Endothelial cell of umbilical vein (primary cell): ENCODE measurements at regions not wholly inside any gene's neighbourhood (a gene's known extent, or its start where the extent isn't known, plus 50 kb on each side); places are given as distances from the start of the nearest gene placed in this dataset.

Source experiments
- BruUV-seq: library from RNA; stranded (reverse); fragments of 400-500 nt; replicated peaks from 2 replicates; lab custom pipeline; 2021; lab: Mats Ljungman, UMichigan
- CTCF ChIA-PET: fragments of 300-600, 350-600 bp; sonication (Branson Sonifier 250); formaldehyde crosslinking; loops from one replicate; lab custom pipeline; 2021; ENCODE audit warnings: antibody characterized with exemption, inconsistent platforms; lab: Charles Lee
- POLR2A ChIA-PET: fragments of 300-600, 350-600 bp; sonication (Branson Sonifier 250); formaldehyde crosslinking; loops from one replicate; lab custom pipeline; 2021; ENCODE audit warnings: antibody characterized with exemption, inconsistent platforms; lab: Charles Lee
- DNase-seq: peaks from one replicate; pipeline ENCODE4 v3.0.0-alpha.2; 2011; ENCODE audit warnings: low read depth, low spot score
- FAIRE-seq: peaks from 2 replicates; lab custom pipeline; 2011; peaks lifted over from hg19 to GRCh38; lab: Jason Lieb, UNC
- H2AFZ ChIP-seq: 2 replicates; pipeline ENCODE4 v1.6.0; 2012; ENCODE audit warnings: low read depth, low read length, control low read depth, inconsistent platforms
- H3K27ac ChIP-seq: 2 replicates; pipeline ENCODE4 v1.5.1; 2011; ENCODE audit warnings: low read depth, mild to moderate bottlenecking, control low read depth, low read length, moderate library complexity; ENCODE audit not compliant: insufficient read depth
- H3K27me3 ChIP-seq, 2 experiments: 2 replicates each; pipeline versions ENCODE4 v1.6.0 to v1.6.1; 2011; ENCODE audit warnings: low read length in 2 of 2, mixed read lengths in 1 of 2; ENCODE audit not compliant: control insufficient read depth in 2 of 2, insufficient read depth in 2 of 2
- H3K36me3 ChIP-seq, 2 experiments: 2 replicates in 1 of 2; 3 replicates in 1 of 2; pipeline ENCODE4 v1.5.1; 2011; ENCODE audit warnings: low read length in 2 of 2, mild to moderate bottlenecking in 1 of 2, moderate library complexity in 1 of 2; ENCODE audit not compliant: control insufficient read depth in 2 of 2, insufficient read depth in 2 of 2; ENCODE audit errors: extremely low read depth in 1 of 2
- H3K4me1 ChIP-seq: 3 replicates; pipeline ENCODE4 v1.5.1; 2011; ENCODE audit warnings: mild to moderate bottlenecking, low read length; ENCODE audit not compliant: control insufficient read depth, insufficient read depth; ENCODE audit errors: extremely low read depth
- H3K4me2 ChIP-seq: 2 replicates; pipeline ENCODE4 v1.6.1; 2011; ENCODE audit warnings: low read length, control low read depth, mixed read lengths; ENCODE audit not compliant: insufficient read depth
- H3K4me3 ChIP-seq, 3 experiments: fragments of 200-600 bp in 1 of 3; sonication (generic), shearing (Covaris generic) in 1 of 3; replicated peaks in 1 of 3; 2 replicates each; pipeline ENCODE4 v1.5.1; 2011 to 2016; ENCODE audit warnings: control low read depth in 3 of 3, low read length in 3 of 3, mild to moderate bottlenecking in 2 of 3, inconsistent platforms in 1 of 3, low read depth in 1 of 3, moderate library complexity in 1 of 3; ENCODE audit not compliant: insufficient read depth in 1 of 3
- H3K79me2 ChIP-seq: 2 replicates; pipeline ENCODE4 v1.6.0; 2012; ENCODE audit warnings: low read length, inconsistent platforms; ENCODE audit not compliant: control insufficient read depth, insufficient read depth
- H3K9ac ChIP-seq: replicated peaks from 2 replicates; pipeline ENCODE3; 2011; ENCODE audit warnings: low read length, control low read depth; ENCODE audit not compliant: insufficient read depth; ENCODE audit errors: extremely low read depth
- H3K9me1 ChIP-seq: replicated peaks from 3 replicates; pipeline ENCODE4 v1.6.0; 2011; ENCODE audit warnings: mild to moderate bottlenecking, low read length; ENCODE audit not compliant: control insufficient read depth, insufficient read depth; ENCODE audit errors: extremely low read depth
- H3K9me3 ChIP-seq: replicated peaks from 2 replicates; pipeline ENCODE4 v1.5.1; 2012; ENCODE audit warnings: low read length, inconsistent platforms; ENCODE audit not compliant: control insufficient read depth, insufficient read depth
- H4K20me1 ChIP-seq: replicated peaks from 2 replicates; pipeline ENCODE3; 2011; ENCODE audit warnings: mild to moderate bottlenecking, low read length; ENCODE audit not compliant: control insufficient read depth, insufficient read depth; ENCODE audit errors: extremely low read depth
- CTCF ChIP-seq, 2 donors: IDR thresholded peaks; 1 replicate in 1 of 2; 2 replicates in 1 of 2; pipeline ENCODE4 v1.5.1; 2011; ENCODE audit warnings: low read length in 2 of 2, mild to moderate bottlenecking in 2 of 2, moderate library complexity in 2 of 2, control low read depth in 1 of 2, inconsistent platforms in 1 of 2, low read depth in 1 of 2; ENCODE audit not compliant: insufficient read depth in 1 of 2; ENCODE audit errors: extremely low read depth in 1 of 2
- EZH2 ChIP-seq: IDR thresholded peaks from 2 replicates; pipeline ENCODE4 v1.6.1; 2012; ENCODE audit warnings: borderline replicate concordance, low read depth, mild to moderate bottlenecking, moderate library complexity, low read length, inconsistent platforms; ENCODE audit not compliant: severe bottlenecking
- FOS ChIP-seq: IDR thresholded peaks from 2 replicates; pipeline ENCODE4 v1.6.1; 2011; ENCODE audit warnings: mild to moderate bottlenecking, low read length, moderate library complexity, borderline replicate concordance; ENCODE audit not compliant: insufficient read depth
- GATA2 ChIP-seq: IDR thresholded peaks from 2 replicates; pipeline ENCODE4 v1.7.0; 2011; ENCODE audit warnings: low read depth, mild to moderate bottlenecking, moderate library complexity, mixed read lengths, low read length; ENCODE audit not compliant: insufficient read length, insufficient read depth
- JUN ChIP-seq: IDR thresholded peaks from 2 replicates; pipeline ENCODE4 v1.6.1; 2011; ENCODE audit warnings: borderline replicate concordance, low read depth; ENCODE audit not compliant: insufficient read length, insufficient read depth
- MAX ChIP-seq: IDR thresholded peaks from 2 replicates; pipeline ENCODE4 v1.6.1; 2011; ENCODE audit not compliant: insufficient read depth, insufficient read length
- MYC ChIP-seq: IDR thresholded peaks from one replicate; pipeline ENCODE4 v1.6.1; 2011; ENCODE audit warnings: mild to moderate bottlenecking, low read depth, low read length
- POLR2A ChIP-seq: IDR thresholded peaks from 2 replicates; pipeline ENCODE4 v1.6.1; 2012; ENCODE audit warnings: low read depth, mild to moderate bottlenecking, control low read depth, low read length
- POLR2AphosphoS5 ChIP-seq: IDR thresholded peaks from 2 replicates; pipeline ENCODE4 v1.6.1; 2012; ENCODE audit warnings: low read depth, mild to moderate bottlenecking, control low read depth, low read length, moderate library complexity; ENCODE audit not compliant: insufficient read depth
- dilution Hi-C: fragments of 300-500 bp; cut with MboI; formaldehyde crosslinking; loops from one replicate; pipeline ENCODE4 v1.15.0; 2019; ENCODE audit warnings: low sequenced_read_pairs; ENCODE audit not compliant: extremely low pct_ligation_motif_present
- intact Hi-C: fragments of 100-400 bp; cut with micrococcal nuclease; formaldehyde crosslinking; loops from one replicate; pipeline ENCODE4 v1.10.0; 2022

GRCh38 chr4:92101737-92102172, 202.0 kb upstream of the GRID2 start:
- Histone ChIP-seq H3K79me2 (no peaks in the 10 kb centered on the region), H3K9ac (no peak overlapping the region), H3K36me3 (no peaks in the 10 kb centered on the region), H3K4me3 (no peak overlapping the region), H4K20me1 (no peaks in the 10 kb centered on the region), H3K4me2 (no peak overlapping the region), H3K4me1 (no peaks in the 10 kb centered on the region), H2AFZ (no peak overlapping the region), H3K27ac (no peak overlapping the region), H3K9me1 (no peaks in the 10 kb centered on the region), H3K27me3 (no peaks in the 10 kb centered on the region), H3K9me3 (no peaks in the 10 kb centered on the region)
- FAIRE-seq (no peak), DNase-seq (no peak)
- POLR2A ChIA-PET: no interaction called here
- TF ChIP-seq GATA2: no peak
- TF ChIP-seq FOS: no peak
- no peak for TF ChIP-seq MYC
- TF ChIP-seq POLR2A: no peak
- TF ChIP-seq JUN: no peak
- no peak for TF ChIP-seq EZH2
- TF ChIP-seq POLR2AphosphoS5: no peak
- no peak for TF ChIP-seq MAX
- TF ChIP-seq CTCF (IDR thresholded peaks at IDR 0.05; ENCODE audit: extremely low read depth in 1 of 2, insufficient read depth in 1 of 2, low read depth in 1 of 2, low read length in 2 of 2): no peak
- dilution Hi-C loops: no loop called here
- CTCF ChIA-PET: no interaction called here
- intact Hi-C loops: no loop called here
- no TSS peak for BruUV-seq
